GM23338 (cell line): ENCODE measurements at regions not wholly inside any gene's neighbourhood (a gene's known extent, or its start where the extent isn't known, plus 50 kb on each side); places are given as distances from the start of the nearest gene placed in this dataset.

Experiments
- ATAC-seq: fragments of 200-7000 bp; cut with Tn5 transposase; 3 replicates; pipeline ENCODE4 v1.9.1; 2020
- DNase-seq: peaks from one replicate; pipeline ENCODE4 v3.0.0-alpha.2; 2015; ENCODE audit warnings: low spot score
- H2AFZ ChIP-seq: fragments of 200-600 bp; sonication (generic); 2 replicates; pipeline ENCODE4 v1.8.0; 2016; ENCODE audit warnings: antibody characterized with exemption, mild to moderate bottlenecking, moderate library complexity
- H3F3A ChIP-seq: fragments of 200-600 bp; sonication (generic); replicated peaks from 2 replicates; pipeline ENCODE4 v1.8.0; 2017; ENCODE audit warnings: antibody characterized with exemption, mixed run types, low read depth
- H3K27ac ChIP-seq: fragments of 200-600 bp; sonication (generic); 2 replicates; pipeline ENCODE4 v1.6.1; 2016; ENCODE audit warnings: low read depth
- H3K27me3 ChIP-seq: fragments of 200-600 bp; sonication (generic); 2 replicates; pipeline ENCODE4 v1.8.0; 2016; ENCODE audit warnings: mild to moderate bottlenecking, mixed run types, moderate library complexity; ENCODE audit not compliant: insufficient read depth
- H3K36me3 ChIP-seq: fragments of 200-600 bp; sonication (generic); 2 replicates; pipeline ENCODE4 v1.8.0; 2016; ENCODE audit warnings: mild to moderate bottlenecking; ENCODE audit not compliant: insufficient read depth
- H3K4me1 ChIP-seq: fragments of 200-600 bp; sonication (generic); 2 replicates; pipeline ENCODE4 v1.8.0; 2016; ENCODE audit warnings: mild to moderate bottlenecking, moderate library complexity; ENCODE audit not compliant: insufficient read depth
- H3K4me2 ChIP-seq: fragments of 200-600 bp; sonication (generic); 2 replicates; pipeline ENCODE4 v1.7.1; 2017; ENCODE audit warnings: mixed run types
- H3K4me3 ChIP-seq: fragments of 200-600 bp; sonication (generic); 2 replicates; pipeline ENCODE4 v1.6.1; 2016; ENCODE audit warnings: mixed run types
- H3K79me2 ChIP-seq: fragments of 200-600 bp; sonication (generic); replicated peaks from 2 replicates; pipeline ENCODE4 v1.8.0; 2017; ENCODE audit warnings: mild to moderate bottlenecking; ENCODE audit not compliant: insufficient read depth
- H3K9me2 ChIP-seq: fragments of 200-600 bp; sonication (generic); 2 replicates; pipeline ENCODE4 v1.8.0; 2017; ENCODE audit not compliant: insufficient read depth
- H4K20me1 ChIP-seq: fragments of 200-600 bp; sonication (generic); replicated peaks from 2 replicates; pipeline ENCODE4 v1.8.0; 2017; ENCODE audit warnings: mild to moderate bottlenecking; ENCODE audit not compliant: insufficient read depth
- H3K27ac Mint-ChIP-seq: 2 replicates; pipeline ENCODE4 v1.8.0; 2020; ENCODE audit warnings: inconsistent platforms, mild to moderate bottlenecking, moderate library complexity, mixed read lengths
- H3K27me3 Mint-ChIP-seq: 3 replicates; pipeline ENCODE4 v1.8.0; 2022; ENCODE audit warnings: low read depth, mild to moderate bottlenecking, moderate library complexity, mixed read lengths, inconsistent platforms; ENCODE audit not compliant: insufficient read depth, poor library complexity
- H3K36me3 Mint-ChIP-seq: 3 replicates; pipeline ENCODE4 v1.8.0; 2021; ENCODE audit warnings: low read depth, mild to moderate bottlenecking, inconsistent platforms, moderate library complexity, mixed read lengths
- H3K4me1 Mint-ChIP-seq: 3 replicates; pipeline ENCODE4 v1.8.0; 2020; ENCODE audit warnings: mild to moderate bottlenecking, inconsistent platforms, mixed read lengths
- H3K4me3 Mint-ChIP-seq: 3 replicates; pipeline ENCODE4 v1.8.0; 2021; ENCODE audit warnings: moderate library complexity, mild to moderate bottlenecking, inconsistent platforms, mixed read lengths
- H3K9me3 Mint-ChIP-seq: 3 replicates; pipeline ENCODE4 v1.8.0; 2020; ENCODE audit warnings: moderate library complexity, mild to moderate bottlenecking, inconsistent platforms, mixed read lengths
- CREB1 ChIP-seq: fragments of 250-450 bp; sonication (Bioruptor Pico); IDR thresholded peaks from 2 replicates; pipeline ENCODE4 v1.5.0; 2020; ENCODE audit warnings: low read depth, mild to moderate bottlenecking, moderate library complexity
- EZH2 ChIP-seq: fragments of 200-600 bp; sonication (generic); IDR thresholded peaks from one replicate; pipeline ENCODE4 v1.8.0; 2017; ENCODE audit warnings: antibody characterized with exemption, mild to moderate bottlenecking, low read depth; ENCODE audit not compliant: unreplicated experiment
- EZH2phosphoT487 ChIP-seq: fragments of 200-600 bp; sonication (generic); IDR thresholded peaks from one replicate; pipeline ENCODE4 v1.8.1; 2018; ENCODE audit warnings: antibody characterized with exemption; ENCODE audit not compliant: unreplicated experiment
- JUNB ChIP-seq: IDR thresholded peaks from one replicate; pipeline ENCODE4 v1.6.1; 2016; ENCODE audit warnings: antibody characterized with exemption; ENCODE audit not compliant: unreplicated experiment
- NANOG ChIP-seq: IDR thresholded peaks from 2 replicates; pipeline ENCODE4 v1.6.1; 2016; ENCODE audit warnings: antibody characterized with exemption, borderline replicate concordance
- POLR2AphosphoS5 ChIP-seq: IDR thresholded peaks from 2 replicates; pipeline ENCODE4 v1.6.1; 2016; ENCODE audit warnings: antibody characterized with exemption, low read depth
- REST ChIP-seq: IDR thresholded peaks from one replicate; pipeline ENCODE4 v1.6.1; 2018; ENCODE audit warnings: antibody characterized with exemption; ENCODE audit not compliant: unreplicated experiment
- STAT1 ChIP-seq: IDR thresholded peaks from one replicate; pipeline ENCODE4 v1.6.1; 2016; ENCODE audit warnings: antibody characterized with exemption; ENCODE audit not compliant: unreplicated experiment
- ZNF114 ChIP-seq: fragments of 250-450 bp; sonication (Bioruptor Pico); IDR thresholded peaks from 2 replicates; pipeline ENCODE4 v1.5.0; 2020; ENCODE audit warnings: mild to moderate bottlenecking, moderate library complexity
- ZNF331 ChIP-seq: fragments of 250-450 bp; sonication (Bioruptor Pico); IDR thresholded peaks from 2 replicates; pipeline ENCODE4 v1.5.0; 2020; ENCODE audit warnings: low read depth, mild to moderate bottlenecking, moderate library complexity
- TF ChIP-seq, protein P1 (sequence below), 2 experiments: fragments of 200-600 bp in 1 of 2; sonication (generic) in 1 of 2; conservative IDR thresholded peaks; 2 replicates each; pipeline versions ENCODE4 v1.5.1 to v1.6.1; 2016 to 2017; ENCODE audit warnings: antibody characterized with exemption in 2 of 2, low read depth in 2 of 2, mild to moderate bottlenecking in 2 of 2, moderate library complexity in 1 of 2
- TF ChIP-seq, protein P2 (sequence below): IDR thresholded peaks from 2 replicates; pipeline ENCODE4 v1.6.1; 2016; ENCODE audit warnings: antibody characterized with exemption

DNA sequence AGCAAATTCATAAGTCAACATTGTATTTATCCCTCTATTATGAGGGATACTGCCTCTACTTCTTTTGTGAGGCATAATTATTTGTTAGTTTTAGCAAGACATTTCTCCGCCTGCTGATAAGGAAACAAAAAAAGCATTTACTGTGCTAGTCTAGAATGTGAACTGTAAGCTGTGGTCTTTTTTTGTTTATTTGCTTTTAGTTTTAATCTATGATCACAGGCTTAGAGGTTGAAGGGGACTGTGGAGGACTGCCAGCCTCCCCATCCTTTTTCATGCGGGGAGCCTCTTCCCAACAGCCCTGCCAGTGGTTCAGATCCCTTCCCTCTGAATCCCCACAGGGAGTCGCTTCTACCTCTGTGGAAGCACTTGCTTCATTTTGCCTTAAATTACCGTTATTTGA, 331.0 kb upstream of the ROPN1 start:
- Histone ChIP-seq H3K9me2 (no peaks in the 10 kb centered on the region; the same call in 1 of the 2 replicates), H2AFZ (no peak overlapping the region), H3K4me3 (no peak overlapping the region), H4K20me1 (no peaks in the 10 kb centered on the region), H3K4me2 (no peak overlapping the region), H3K27ac (no peak overlapping the region), H3F3A (no peaks in the 10 kb centered on the region), H3K27me3 (no peaks in the 10 kb centered on the region), H3K79me2 (no peaks in the 10 kb centered on the region), H3K36me3 (no peaks in the 10 kb centered on the region), H3K4me1 (no peaks in the 10 kb centered on the region)
- no peaks in the 10 kb centered on the region for H3K9me3 Mint-ChIP-seq
- no peak overlapping the region for H3K27ac Mint-ChIP-seq
- ATAC-seq (peak; percentile 48; the same call in 2 of the 3 replicates), DNase-seq (no peak)
- TF ChIP-seq POLR2AphosphoS5 (no peak), NANOG (no peak), JUNB (no peak), STAT1 (no peak), ZNF114 (CRISPR knock-in tag) (no peak), EZH2phosphoT487 (no peak)
- TF ChIP-seq, protein P1, sequence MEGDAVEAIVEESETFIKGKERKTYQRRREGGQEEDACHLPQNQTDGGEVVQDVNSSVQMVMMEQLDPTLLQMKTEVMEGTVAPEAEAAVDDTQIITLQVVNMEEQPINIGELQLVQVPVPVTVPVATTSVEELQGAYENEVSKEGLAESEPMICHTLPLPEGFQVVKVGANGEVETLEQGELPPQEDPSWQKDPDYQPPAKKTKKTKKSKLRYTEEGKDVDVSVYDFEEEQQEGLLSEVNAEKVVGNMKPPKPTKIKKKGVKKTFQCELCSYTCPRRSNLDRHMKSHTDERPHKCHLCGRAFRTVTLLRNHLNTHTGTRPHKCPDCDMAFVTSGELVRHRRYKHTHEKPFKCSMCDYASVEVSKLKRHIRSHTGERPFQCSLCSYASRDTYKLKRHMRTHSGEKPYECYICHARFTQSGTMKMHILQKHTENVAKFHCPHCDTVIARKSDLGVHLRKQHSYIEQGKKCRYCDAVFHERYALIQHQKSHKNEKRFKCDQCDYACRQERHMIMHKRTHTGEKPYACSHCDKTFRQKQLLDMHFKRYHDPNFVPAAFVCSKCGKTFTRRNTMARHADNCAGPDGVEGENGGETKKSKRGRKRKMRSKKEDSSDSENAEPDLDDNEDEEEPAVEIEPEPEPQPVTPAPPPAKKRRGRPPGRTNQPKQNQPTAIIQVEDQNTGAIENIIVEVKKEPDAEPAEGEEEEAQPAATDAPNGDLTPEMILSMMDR (conservative IDR thresholded peaks at IDR 0.05; ENCODE audit: low read depth in 2 of 2) = no peak
- TF ChIP-seq, protein P2, sequence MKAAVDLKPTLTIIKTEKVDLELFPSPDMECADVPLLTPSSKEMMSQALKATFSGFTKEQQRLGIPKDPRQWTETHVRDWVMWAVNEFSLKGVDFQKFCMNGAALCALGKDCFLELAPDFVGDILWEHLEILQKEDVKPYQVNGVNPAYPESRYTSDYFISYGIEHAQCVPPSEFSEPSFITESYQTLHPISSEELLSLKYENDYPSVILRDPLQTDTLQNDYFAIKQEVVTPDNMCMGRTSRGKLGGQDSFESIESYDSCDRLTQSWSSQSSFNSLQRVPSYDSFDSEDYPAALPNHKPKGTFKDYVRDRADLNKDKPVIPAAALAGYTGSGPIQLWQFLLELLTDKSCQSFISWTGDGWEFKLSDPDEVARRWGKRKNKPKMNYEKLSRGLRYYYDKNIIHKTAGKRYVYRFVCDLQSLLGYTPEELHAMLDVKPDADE = no peak
- no peak overlapping the region for H3K4me3 Mint-ChIP-seq
- no peaks in the 10 kb centered on the region for H3K27me3 Mint-ChIP-seq
- no peaks in the 10 kb centered on the region for H3K36me3 Mint-ChIP-seq
- H3K4me1 Mint-ChIP-seq = no peaks in the 10 kb centered on the region; the same call in 2 of the 3 replicates

DNA sequence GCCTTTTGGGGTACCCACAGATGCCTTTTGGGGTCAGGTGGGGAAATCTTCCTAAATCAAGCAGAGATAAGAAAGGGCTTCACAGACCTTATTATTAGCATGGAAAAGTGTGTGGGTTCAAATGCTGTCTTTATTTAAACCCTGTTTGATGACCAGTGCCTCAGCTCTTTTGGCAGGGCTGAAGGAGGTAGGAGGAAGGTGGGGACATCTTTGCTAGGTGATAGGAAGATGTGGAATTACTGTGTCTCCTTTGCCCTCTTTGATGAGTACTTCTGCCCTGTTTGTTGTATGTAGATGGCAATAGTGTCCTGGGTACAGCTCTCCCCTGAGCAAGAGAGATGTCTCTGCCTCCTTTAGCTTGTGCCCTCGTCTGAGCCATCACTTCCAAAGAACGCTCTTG, 333.3 kb upstream of the ROPN1 start:
- Mint-ChIP-seq H3K4me3 (no peak overlapping the region), H3K36me3 (no peaks in the 10 kb centered on the region), H3K27me3 (no peaks in the 10 kb centered on the region), H3K4me1 (no peaks in the 10 kb centered on the region; the same call in 2 of the 3 replicates), H3K27ac (no peak overlapping the region; the same call in 1 of the 2 replicates), H3K9me3 (no peaks in the 10 kb centered on the region)
- H3K4me2 ChIP-seq = no peak overlapping the region
- no peaks in the 10 kb centered on the region for H3K4me1 ChIP-seq
- H3K27me3 ChIP-seq = no peaks in the 10 kb centered on the region
- no peaks in the 10 kb centered on the region; the same call in 1 of the 2 replicates for H4K20me1 ChIP-seq
- H2AFZ ChIP-seq = no peak overlapping the region
- no peaks in the 10 kb centered on the region for H3K79me2 ChIP-seq
- H3K36me3 ChIP-seq = no peaks in the 10 kb centered on the region
- no peak overlapping the region for H3K27ac ChIP-seq
- H3F3A ChIP-seq = no peaks in the 10 kb centered on the region
- DNase-seq (no peak), ATAC-seq (no peak)
- H3K9me2 ChIP-seq = no peaks in the 10 kb centered on the region; the same call in 1 of the 2 replicates
- H3K4me3 ChIP-seq = no peak overlapping the region
- TF ChIP-seq, protein P2 = no peak
- TF ChIP-seq POLR2AphosphoS5 (no peak), CREB1 (no peak), EZH2 (no peak), JUNB (no peak), NANOG (no peak), ZNF331 (CRISPR knock-in tag) (no peak), STAT1 (no peak), EZH2phosphoT487 (no peak), REST (no peak)
- TF ChIP-seq, protein P1 (conservative IDR thresholded peaks at IDR 0.05; ENCODE audit: low read depth in 2 of 2) = no peak
